Pancreas (tissue), 10 donors: ENCODE measurements at regions not wholly inside any gene's neighbourhood (a gene's known extent, or its start where the extent isn't known, plus 50 kb on each side); places are given as distances from the start of the nearest gene placed in this dataset.

Experiments
- ATAC-seq, 4 donors: fragments of 200-7000 bp; cut with Tn5 transposase; one replicate each; pipeline versions ENCODE4 v1.8.0 to v1.9.1; 2020; ENCODE audit warnings: mild to moderate bottlenecking in 4 of 4, moderate library complexity in 4 of 4
- DNase-seq, 6 donors: peaks; one replicate each; pipeline ENCODE4 v3.0.0-alpha.2; 2020
- FAIRE-seq: peaks from 2 replicates; lab custom pipeline; 2012; peaks lifted over from hg19 to GRCh38; lab: Jason Lieb, UNC
- H3K27ac ChIP-seq, 4 donors: fragments of 200-600 bp; sonication (generic); 1 replicate in 3 of 4; 2 replicates in 1 of 4; pipeline versions ENCODE4 v1.5.0 to v1.8.0; 2020
- H3K27me3 ChIP-seq, 4 donors: fragments of 200-600 bp; one replicate each; pipeline ENCODE4 v1.8.0; 2021
- H3K36me3 ChIP-seq, 3 donors: fragments of 200-600 bp; sonication (generic) in 1 of 3; one replicate each; pipeline versions ENCODE4 v1.5.0 to v1.8.0; 2020 to 2021
- H3K4me1 ChIP-seq, 3 donors: fragments of 200-600 bp; one replicate each; pipeline ENCODE4 v1.8.0; 2021
- H3K4me3 ChIP-seq, 4 donors: fragments of 200-600 bp; sonication (generic) in 2 of 4; one replicate each; pipeline versions ENCODE4 v1.5.0 to v1.8.0; 2020 to 2021
- H3K9me3 ChIP-seq, 4 donors: fragments of 200-600 bp; one replicate each; pipeline ENCODE4 v1.8.0; 2021
- CTCF ChIP-seq, 4 donors: fragments of 200-600 bp; sonication (generic) in 3 of 4; IDR thresholded peaks; one replicate each; pipeline versions ENCODE4 v1.5.0 to v1.8.0; 2021; ENCODE audit warnings: antibody characterized with exemption in 4 of 4
- WGBS, 2 donors: extraction: QIAGEN DNeasy Blood & Tissue Kit; methylation state at CpG; one replicate each; pipeline ENCODE4 v1.1.7; 2013; 5-methylcytosine and 5-hydroxymethylcytosine counted together
- intact Hi-C, 3 donors: fragments of 100-400 bp; cut with DNase I; formaldehyde crosslinking; loops; one replicate each; pipeline versions ENCODE4 v1.11.1 to v1.14.2; 2022
- donor health status: healthy with polysubstance abuse.
- donor health status: DM: no; HTN: no; CAD: no; lungs with moderate emphysema.
- donor health status: DM: no; HTN: no; CAD: no.
- donor health status: control.
- donor health status: control.
- donor health status: Bipolar disorder and iron deficiency.
- donor health status: DM: yes; HTN: yes; CAD: no.
- donor health status: DM: no; HTN: no; CAD: no.
- donor health status: DM: no; HTN: no; CAD: no.
- donor health status: DM: yes; HTN: yes; CAD: no.

GRCh38 chr1:80211691-80212380 is 1205.3 kb upstream of the ADGRL4 start:
- no peaks in the 10 kb centered on the region for H3K27me3 ChIP-seq
- DNase-seq (no peak), FAIRE-seq (no peak), ATAC-seq (no peak)
- intact Hi-C loops = no loop called here
- no peaks in the 10 kb centered on the region for H3K4me1 ChIP-seq
- H3K4me3 ChIP-seq = no peak overlapping the region
- WGBS, 2 donors = 75 to 83% methylated on average over 8 of the region's 8 CpGs
- no peak for TF ChIP-seq CTCF (IDR thresholded peaks at IDR 0.05)
- H3K36me3 ChIP-seq = no peaks in the 10 kb centered on the region
- H3K27ac ChIP-seq = no peak overlapping the region
- H3K9me3 ChIP-seq = no peaks in the 10 kb centered on the region

GRCh38 chr1:80202118-80202517 is 1195.6 kb upstream of the ADGRL4 start:
- WGBS, 2 donors = 89 to 92% methylated on average over 4 of the region's 4 CpGs
- no peaks in the 10 kb centered on the region for H3K36me3 ChIP-seq
- ATAC-seq (no peak), DNase-seq (no peak), FAIRE-seq (no peak)
- TF ChIP-seq CTCF (IDR thresholded peaks at IDR 0.05) = no peak
- H3K27ac ChIP-seq = no peak overlapping the region
- no peak overlapping the region for H3K4me3 ChIP-seq
- peaks cover 0 to 4% (median 0%) of the 10 kb centered on the region in 4 donors for H3K9me3 ChIP-seq
- no peaks in the 10 kb centered on the region for H3K4me1 ChIP-seq
- H3K27me3 ChIP-seq = no peaks in the 10 kb centered on the region
- intact Hi-C loops = no loop called here

GRCh38 chr1:80194221-80194620 is 1187.7 kb upstream of the ADGRL4 start:
- no peak for TF ChIP-seq CTCF (IDR thresholded peaks at IDR 0.05)
- no peaks in the 10 kb centered on the region for H3K4me1 ChIP-seq
- FAIRE-seq = no peak
- no peaks in the 10 kb centered on the region for H3K9me3 ChIP-seq
- 25 to 34% methylated on average over 4 of the region's 4 CpGs for WGBS, 2 donors
- H3K4me3 ChIP-seq = no peak overlapping the region
- H3K27ac ChIP-seq = no peak overlapping the region
- H3K36me3 ChIP-seq = no peaks in the 10 kb centered on the region
- no peak for DNase-seq
- H3K27me3 ChIP-seq = no peaks in the 10 kb centered on the region
- no peak for ATAC-seq
- intact Hi-C loops = no loop called here

- intact Hi-C loops = no loop called here
- no peaks in the 10 kb centered on the region for H3K9me3 ChIP-seq
- H3K27ac ChIP-seq = no peak overlapping the region
- no peaks in the 10 kb centered on the region for H3K36me3 ChIP-seq
- DNase-seq (no peak), ATAC-seq (no peak), FAIRE-seq (no peak)
- no peak for TF ChIP-seq CTCF (IDR thresholded peaks at IDR 0.05)
- H3K4me1 ChIP-seq = no peaks in the 10 kb centered on the region
- H3K4me3 ChIP-seq = no peak overlapping the region
- no peaks in the 10 kb centered on the region for H3K27me3 ChIP-seq
Observed at GRCh38 chr1:80181418-80181817, 1174.9 kb upstream of the ADGRL4 start.

GRCh38 chr1:80171631-80172030 is 1165.1 kb upstream of the ADGRL4 start:
- FAIRE-seq (no peak), ATAC-seq (no peak), DNase-seq (no peak)
- Histone ChIP-seq H3K27ac (no peak overlapping the region), H3K27me3 (no peaks in the 10 kb centered on the region), H3K4me1 (no peaks in the 10 kb centered on the region), H3K36me3 (no peaks in the 10 kb centered on the region), H3K4me3 (no peak overlapping the region), H3K9me3 (no peaks in the 10 kb centered on the region)
- no peak for TF ChIP-seq CTCF (IDR thresholded peaks at IDR 0.05)
- intact Hi-C loops = no loop called here
- 70 to 80% methylated on average over 4 of the region's 4 CpGs for WGBS, 2 donors
